AG09319 (cell line): ENCODE measurements at regions not wholly inside any gene's neighbourhood (a gene's known extent, or its start where the extent isn't known, plus 50 kb on each side); places are given as distances from the start of the nearest gene placed in this dataset.

Experiments used
- DNase-seq: peaks from one replicate; pipeline ENCODE4 v3.0.0-alpha.2; 2010; ENCODE audit warnings: low read depth; ENCODE audit errors: extremely low read depth
- CTCF ChIP-seq: IDR thresholded peaks from 2 replicates; pipeline ENCODE4 v1.5.1; 2011; ENCODE audit warnings: low read depth, mild to moderate bottlenecking, inconsistent platforms, low read length, moderate library complexity

- no peak for TF ChIP-seq CTCF
- DNase-seq, result no peak
These were observed 143.6 kb downstream of the OTOL1 start for GRCh38 chr3:161640181-161640580.

GRCh38 chr3:161641287-161641686, 144.7 kb downstream of the OTOL1 start:
- no peak for TF ChIP-seq CTCF
- no peak for DNase-seq

- no peak for TF ChIP-seq CTCF
- DNase-seq, result no peak
These were observed 148.5 kb downstream of the OTOL1 start for GRCh38 chr3:161644891-161645635.

- DNase-seq, result no peak
- TF ChIP-seq CTCF, result no peak
These were observed 151.4 kb downstream of the OTOL1 start for GRCh38 chr3:161647936-161648470.

- DNase-seq, result no peak
- no peak for TF ChIP-seq CTCF
These were observed 153.4 kb downstream of the OTOL1 start for GRCh38 chr3:161649900-161650484.

GRCh38 chr3:161657786-161658185, 161.2 kb downstream of the OTOL1 start:
- DNase-seq, result no peak
- no peak for TF ChIP-seq CTCF

GRCh38 chr3:161671141-161671540, 174.5 kb downstream of the OTOL1 start:
- no peak for DNase-seq
- no peak for TF ChIP-seq CTCF
